Esophagus muscularis mucosa (tissue), 3 donors: ENCODE measurements at regions not wholly inside any gene's neighbourhood (a gene's known extent, or its start where the extent isn't known, plus 50 kb on each side); places are given as distances from the start of the nearest gene placed in this dataset.

Experiments
- CTCF ChIP-seq, 3 experiments: fragments of 200-600 bp in 2 of 3; fragments of 450-650 bp in 1 of 3; sonication (generic) in 2 of 3; IDR thresholded peaks; one replicate each; pipeline ENCODE4 v1.5.1; 2017 to 2019; ENCODE audit warnings: antibody characterized with exemption in 3 of 3, mild to moderate bottlenecking in 2 of 3, moderate library complexity in 1 of 3
- POLR2A ChIP-seq: fragments of 450-650 bp; IDR thresholded peaks from one replicate; pipeline ENCODE4 v1.6.1; 2017; ENCODE audit warnings: antibody characterized with exemption, moderate library complexity, mild to moderate bottlenecking, low read depth

- TF ChIP-seq POLR2A (no peak), CTCF (IDR thresholded peaks at IDR 0.05) (no peak)
Measured at GRCh38 chr5:74464512-74465209, 175.9 kb downstream of the ENC1 start.
